ENCODE measurements at regions not wholly inside any gene's neighbourhood (a gene's known extent, or its start where the extent isn't known, plus 50 kb on each side); places are given as distances from the start of the nearest gene placed in this dataset.
"Not testable (repeated sequence)": the region's sequence is repeated elsewhere in the genome, so short reads cannot be mapped to it uniquely, and the experiment has no call there.

DNA sequence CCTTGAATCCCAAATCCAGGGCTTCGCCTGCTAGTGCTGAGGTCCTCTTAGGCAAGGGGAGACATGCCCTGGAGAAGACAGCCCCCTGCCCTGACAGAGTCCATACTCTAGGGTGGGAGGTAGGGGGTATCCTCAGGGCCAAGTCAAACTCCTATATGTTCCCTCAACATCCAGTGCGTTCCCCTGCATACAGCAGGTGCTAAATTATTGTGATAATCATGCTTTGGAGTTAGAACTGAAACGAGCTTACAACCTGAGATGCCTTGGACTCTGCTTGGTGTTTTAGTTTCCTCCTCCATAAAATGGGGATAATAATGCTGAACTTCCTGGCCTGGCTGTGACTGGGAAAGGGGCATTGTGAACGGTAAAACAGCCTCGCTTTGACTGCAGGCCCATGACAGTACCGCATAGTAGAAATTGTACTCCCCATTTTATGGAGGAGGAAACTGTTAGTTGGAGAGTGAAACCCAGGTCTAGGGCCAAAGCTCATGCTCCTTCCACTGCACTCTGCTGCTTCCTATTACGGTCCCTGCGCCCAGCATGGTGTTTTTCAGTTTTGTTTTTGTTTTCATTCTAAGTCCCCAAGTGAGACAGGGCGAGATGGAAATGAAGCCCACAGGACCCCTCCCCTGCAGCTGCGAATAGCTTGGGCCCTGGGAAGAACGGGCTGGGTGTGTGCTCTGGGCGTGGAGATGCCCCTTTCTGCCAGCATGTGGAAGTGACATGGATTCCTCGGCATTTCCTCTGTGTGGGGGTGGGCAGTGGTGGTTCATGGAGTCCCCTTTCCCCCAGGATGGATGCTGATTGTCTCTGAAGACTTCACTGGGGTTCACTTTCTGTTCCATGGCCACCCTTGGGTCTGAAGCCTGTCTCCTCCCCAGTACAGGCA lies 162.5 kb downstream of the VEGFA start:
- DNase-seq, result no peak

GRCh38 chr6:43931201-43931600 lies 161.2 kb downstream of the VEGFA start:
- no peak for DNase-seq

DNA sequence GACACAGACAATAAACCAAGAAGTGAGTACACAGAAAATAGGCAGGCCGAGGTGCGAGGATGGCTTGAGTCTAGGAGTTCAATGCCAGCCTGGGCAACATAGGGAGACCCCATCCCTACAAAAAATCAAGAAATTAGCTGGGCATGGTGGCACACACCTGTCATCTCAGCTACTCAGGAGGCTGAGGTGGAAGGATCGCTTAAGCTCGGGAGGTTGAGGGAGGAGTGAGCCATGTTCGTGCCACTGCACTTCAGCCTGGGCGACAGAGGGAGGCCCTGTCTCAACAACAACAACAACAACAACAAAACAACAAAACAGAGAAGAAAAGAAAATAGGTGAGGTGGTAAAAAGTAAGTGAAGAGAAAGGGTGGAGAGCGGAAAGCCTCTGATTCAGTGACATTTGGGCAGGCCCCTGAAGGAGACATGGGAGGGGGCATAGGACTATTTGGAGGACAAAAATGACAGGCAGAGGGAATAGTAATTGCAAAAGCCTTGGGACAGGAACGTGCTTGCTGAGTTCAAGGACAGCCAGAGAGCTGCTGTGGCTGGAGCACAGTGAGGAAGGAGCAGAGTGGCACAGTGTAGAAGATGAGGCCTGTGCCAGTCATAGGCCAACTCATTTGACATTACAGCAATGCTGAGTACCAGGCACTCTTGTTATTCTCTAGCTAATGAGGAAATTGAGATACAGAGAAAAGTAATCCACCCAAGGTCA lies 160.6 kb downstream of the VEGFA start:
- no peak for DNase-seq

DNA sequence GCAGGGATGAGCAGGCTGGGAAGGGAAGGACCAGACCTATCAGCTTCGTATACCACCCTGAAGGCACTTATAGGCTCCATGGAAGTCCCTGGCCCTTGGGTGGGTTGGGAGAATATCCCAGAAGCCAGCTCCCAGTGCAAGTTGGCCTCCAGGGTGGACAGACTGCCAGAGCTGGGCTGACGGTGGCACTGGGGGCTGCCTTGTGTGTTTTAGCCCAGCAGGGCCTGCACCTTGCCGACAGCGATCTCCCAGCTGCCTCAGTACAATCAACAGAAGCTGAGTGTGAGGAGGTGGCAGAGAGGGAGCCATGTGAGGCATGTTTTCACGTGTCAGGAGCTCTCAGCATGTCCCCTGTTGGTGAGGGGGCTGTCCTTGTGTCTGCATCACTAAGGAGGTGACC lies 159.5 kb downstream of the VEGFA start:
- no peak for DNase-seq

- no peak for DNase-seq
These were observed 157.7 kb downstream of the VEGFA start for GRCh38 chr6:43927532-43928210.

- DNase-seq, result peak; percentile 70
These were observed 156.9 kb downstream of the VEGFA start for GRCh38 chr6:43926634-43927531.

- not testable (repeated sequence) for DNase-seq
These were observed 155.7 kb downstream of the VEGFA start for GRCh38 chr6:43925636-43926139.

- DNase-seq, result peak; percentile 51
These were observed 154.3 kb downstream of the VEGFA start for GRCh38 chr6:43924222-43924702.

DNA sequence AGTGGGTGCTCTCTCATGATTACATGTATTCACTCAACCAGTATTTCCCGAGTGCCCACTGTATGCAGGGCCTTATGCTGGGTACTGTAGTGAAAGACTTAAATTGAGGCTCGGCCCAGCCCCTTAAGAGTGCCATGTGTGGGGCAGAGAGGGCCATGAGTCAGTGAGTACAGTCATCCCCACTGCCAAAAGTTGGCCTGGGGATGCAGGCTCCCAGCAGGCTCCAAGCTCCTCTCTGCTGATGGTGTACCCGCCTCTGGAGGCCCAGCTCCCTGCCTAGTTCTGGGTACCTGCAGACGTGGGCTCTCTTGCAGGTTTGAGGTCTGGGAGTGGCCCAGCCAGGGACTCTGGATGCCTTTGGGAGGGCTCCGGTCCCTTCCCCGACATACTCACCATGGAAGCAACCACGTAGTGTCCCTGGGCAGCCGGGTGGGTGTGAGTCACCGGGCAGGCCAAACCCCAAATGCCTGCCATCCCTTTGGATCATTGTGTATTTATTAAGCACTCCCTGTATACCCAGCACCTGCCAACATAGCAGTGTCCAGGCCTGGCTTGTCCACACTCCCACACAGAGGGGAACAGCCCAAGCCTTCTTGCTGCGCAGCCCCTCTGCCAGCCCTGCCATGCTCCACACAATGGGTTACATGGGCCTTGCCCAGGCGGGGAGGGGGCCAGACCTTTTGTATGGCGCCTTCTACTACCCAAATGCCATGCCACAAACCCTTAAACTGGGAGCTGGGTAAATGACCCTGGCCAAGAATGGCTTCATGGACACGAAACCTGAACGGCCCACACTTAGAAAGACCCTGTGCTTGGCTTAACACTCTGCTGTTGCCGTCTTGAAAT lies 153.6 kb downstream of the VEGFA start:
- no peak for DNase-seq

DNA sequence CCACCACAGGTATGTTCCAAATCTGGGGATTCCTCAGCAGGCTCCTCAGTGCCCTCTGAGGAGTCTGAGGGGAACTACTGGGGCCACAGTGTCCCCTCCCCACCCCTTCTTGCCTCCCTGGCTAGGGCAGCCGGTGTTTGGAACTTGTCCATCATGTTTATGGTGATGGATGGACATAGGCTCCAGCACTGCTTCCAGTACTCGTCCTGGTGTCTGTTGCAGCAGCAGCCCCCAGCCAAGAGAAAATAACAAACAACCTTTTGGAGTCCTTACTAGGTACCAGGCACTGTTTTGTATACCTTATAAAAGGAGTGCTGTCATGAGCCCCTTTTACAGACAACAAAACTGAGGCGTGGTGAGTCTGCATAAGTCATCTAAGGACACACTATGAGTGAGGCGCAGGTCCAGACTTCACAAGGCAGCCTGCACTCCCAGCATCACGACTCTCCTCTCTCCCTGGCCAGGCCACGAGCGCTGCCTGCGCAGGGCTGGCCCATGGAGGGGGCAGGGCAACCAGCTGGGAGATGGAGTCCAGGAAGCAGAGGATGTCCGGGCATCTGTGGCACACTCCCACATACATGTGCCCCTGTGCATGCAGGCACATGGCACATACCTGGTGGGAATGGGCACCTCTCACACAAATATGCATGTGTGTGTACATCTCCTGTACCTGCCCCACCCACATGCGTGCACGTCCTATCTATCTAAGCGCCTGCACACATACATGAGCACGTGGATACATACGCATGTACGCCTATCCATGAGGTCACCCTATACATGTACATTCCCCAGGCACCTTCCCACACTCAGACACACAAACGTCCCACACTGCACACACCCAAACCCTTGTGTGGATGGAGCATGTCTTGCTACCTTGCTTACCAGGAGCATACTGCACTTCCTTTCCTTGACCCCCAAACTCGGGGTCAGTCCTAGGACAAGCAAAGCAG lies 152.7 kb downstream of the VEGFA start:
- DNase-seq, result no peak

DNA sequence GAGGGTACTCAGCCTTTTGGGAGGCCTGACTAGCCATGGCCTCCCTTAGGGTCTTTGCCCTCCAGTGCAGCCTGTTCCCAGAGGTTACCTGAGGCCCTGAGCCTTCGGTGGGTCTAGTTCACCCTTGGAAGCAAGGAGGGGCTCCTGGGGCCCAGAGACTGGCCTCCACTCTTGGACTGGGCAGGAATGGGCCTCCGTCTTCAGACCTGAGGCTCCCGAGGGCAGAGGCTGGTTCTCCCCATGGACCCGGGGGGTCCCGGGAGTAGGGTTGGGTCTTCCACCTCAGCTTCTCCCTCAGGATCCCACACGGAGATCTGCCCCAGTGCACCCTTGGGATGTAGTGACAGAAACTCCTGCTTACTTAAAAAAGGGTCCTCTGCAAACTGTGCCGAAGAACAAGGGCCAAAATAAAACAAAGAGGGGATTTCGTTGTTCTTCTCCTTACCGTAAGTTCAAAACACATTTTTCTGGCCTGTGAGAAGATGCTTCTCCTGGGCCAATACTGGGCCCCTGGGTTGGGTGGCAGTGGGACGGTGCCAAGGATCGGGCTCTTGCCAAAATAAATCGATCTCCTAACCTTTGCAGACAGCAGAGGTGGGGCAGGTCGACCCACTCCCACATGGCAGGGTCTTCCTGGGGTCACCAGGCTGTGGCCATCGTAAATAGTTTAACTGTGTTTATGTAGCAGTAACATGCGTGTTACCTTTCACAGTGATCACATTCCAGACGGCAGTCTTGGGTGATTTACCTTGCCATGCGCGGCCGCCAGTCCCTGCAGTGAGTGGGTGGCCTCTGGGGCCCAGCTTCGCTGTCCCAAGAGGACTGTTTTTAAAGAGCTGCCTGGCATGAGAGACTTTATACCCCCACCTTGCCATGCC lies 151.8 kb downstream of the VEGFA start:
- DNase-seq, result no peak

DNA sequence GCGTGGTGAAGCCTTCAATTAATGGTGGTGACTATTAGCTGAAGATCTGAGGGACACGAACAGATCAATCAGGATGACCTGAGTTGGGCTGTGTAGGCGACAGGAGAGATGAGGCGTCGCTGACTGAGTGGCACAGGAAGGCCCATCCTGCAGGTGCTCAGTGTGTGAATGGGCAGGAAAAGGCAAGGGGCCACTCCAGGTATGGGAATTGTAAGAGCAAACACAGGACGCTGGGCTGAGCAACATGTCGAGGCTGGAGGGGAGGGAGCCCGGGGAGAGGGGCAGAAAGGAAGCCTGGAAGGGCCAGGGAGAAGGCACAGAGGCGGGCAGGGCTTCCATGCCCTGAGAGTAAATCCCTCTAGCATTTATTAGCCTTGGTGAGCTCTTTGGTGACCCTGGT lies 151.0 kb downstream of the VEGFA start:
- no peak for DNase-seq

GRCh38 chr6:43919774-43920173 lies 149.8 kb downstream of the VEGFA start:
- DNase-seq, result no peak

DNA sequence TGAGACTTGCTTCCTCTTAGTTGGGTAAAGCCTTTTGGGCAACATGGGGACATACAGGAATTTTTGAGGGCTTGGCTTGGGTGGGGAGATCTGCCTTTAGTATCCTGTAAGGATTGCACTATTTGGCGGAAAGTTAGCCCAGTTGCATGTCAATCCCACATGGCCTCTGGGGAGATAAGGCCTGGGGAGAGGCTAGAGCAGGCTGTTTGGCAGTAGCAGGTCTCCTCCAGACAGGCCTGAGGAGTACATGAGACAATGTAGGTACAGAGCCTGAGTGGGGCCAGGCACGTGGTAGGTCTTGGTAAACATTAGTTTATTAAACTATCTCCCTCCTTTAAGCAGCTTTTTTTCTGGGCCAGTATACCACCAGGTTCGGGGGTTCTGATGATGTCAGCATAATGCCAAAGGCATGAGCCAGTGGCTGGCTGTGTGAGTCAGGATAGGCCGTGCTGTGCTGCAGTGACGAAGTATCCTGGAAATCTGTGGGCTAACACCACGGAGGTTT lies 147.9 kb downstream of the VEGFA start:
- DNase-seq, result no peak

DNA sequence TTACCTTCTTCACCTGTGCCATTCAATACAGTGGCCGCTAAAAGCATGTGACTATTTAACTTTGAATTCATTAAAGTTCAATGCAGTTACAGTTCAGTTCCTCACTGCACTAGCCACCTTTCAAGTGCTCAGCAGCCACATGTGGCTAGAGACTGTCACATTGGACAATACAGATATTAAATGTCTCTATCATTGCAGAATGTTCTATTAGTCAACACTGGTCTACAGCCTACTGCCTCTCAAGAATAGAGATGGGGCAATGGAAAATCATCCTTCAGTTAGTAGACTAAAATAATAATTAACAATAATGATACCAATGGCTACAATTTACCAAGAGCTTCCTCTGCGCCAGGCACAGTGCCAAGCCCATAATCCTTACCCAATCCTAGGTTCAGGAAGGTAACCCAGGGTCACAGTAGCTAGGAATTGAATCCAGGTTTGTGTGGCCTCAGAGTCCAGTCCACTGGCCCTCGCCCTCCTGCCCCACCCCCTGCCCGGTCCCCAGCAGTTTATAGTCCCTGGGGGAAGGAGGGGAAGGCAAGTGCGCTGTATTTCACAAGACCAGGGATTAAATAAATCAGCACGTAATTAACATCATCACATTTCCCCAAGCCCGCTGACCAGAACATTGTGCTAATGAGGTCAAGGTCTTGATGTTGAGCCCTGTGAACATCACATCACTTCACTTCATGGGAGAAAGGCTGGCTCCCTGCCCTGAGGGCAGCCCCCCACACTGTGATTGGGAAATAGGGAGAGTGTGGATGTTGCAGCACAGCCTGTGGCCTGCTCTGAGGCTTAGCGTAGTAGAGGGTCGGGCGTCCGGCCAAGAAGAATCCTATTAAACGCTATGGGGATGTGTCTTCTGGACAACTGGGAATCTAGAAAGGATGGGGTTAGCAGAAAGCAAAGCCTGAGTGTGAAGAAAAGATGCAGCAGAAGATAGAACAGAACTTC lies 147.2 kb downstream of the VEGFA start:
- DNase-seq, result peak; percentile 19

- DNase-seq, result no peak
These were observed 146.2 kb downstream of the VEGFA start for GRCh38 chr6:43915986-43916923.

All from GF-D8 (cell line).